Activated naive CD8-positive, alpha-beta T cell treated with anti-CD3 and anti-CD28 coated beads, Interleukin-2, amount 10 ng/mL, durations not matched to agents 7 days and 5 days (primary cell): ENCODE measurements at regions not wholly inside any gene's neighbourhood (a gene's known extent, or its start where the extent isn't known, plus 50 kb on each side); places are given as distances from the start of the nearest gene placed in this dataset.

Source experiments
- ATAC-seq: fragments of 150-1000 bp; cut with Tn5 transposase; one replicate; pipeline ENCODE4 v1.10.0; 2021; ENCODE audit warnings: low read depth, moderate library complexity
- POLR2A ChIA-PET: fragments of 350-600 bp; sonication (Branson Sonifier 250); formaldehyde crosslinking; loops from one replicate; lab custom pipeline; 2021; ENCODE audit warnings: antibody characterized with exemption; lab: Charles Lee
- DNase-seq: peaks from one replicate; pipeline ENCODE4 v3.0.0; 2021
- H3K27ac Mint-ChIP-seq: one replicate; pipeline ENCODE4 v1.8.0; 2022; ENCODE audit warnings: mild to moderate bottlenecking, mixed read lengths
- H3K27me3 Mint-ChIP-seq: one replicate; pipeline ENCODE4 v1.8.0; 2022; ENCODE audit warnings: mild to moderate bottlenecking, moderate library complexity, mixed read lengths
- H3K36me3 Mint-ChIP-seq: one replicate; pipeline ENCODE4 v1.8.0; 2021; ENCODE audit warnings: mild to moderate bottlenecking, mixed read lengths
- H3K4me1 Mint-ChIP-seq: one replicate; pipeline ENCODE4 v1.8.0; 2021; ENCODE audit warnings: mixed read lengths
- H3K4me3 Mint-ChIP-seq: one replicate; pipeline ENCODE4 v1.8.0; 2022; ENCODE audit warnings: mild to moderate bottlenecking, moderate library complexity, mixed read lengths
- H3K9me3 Mint-ChIP-seq: one replicate; pipeline ENCODE4 v1.8.0; 2021; ENCODE audit warnings: mixed read lengths

- Mint-ChIP-seq H3K27me3 (no peaks in the 10 kb centered on the region), H3K36me3 (no peaks in the 10 kb centered on the region), H3K4me1 (no peaks in the 10 kb centered on the region), H3K4me3 (no peak overlapping the region), H3K27ac (no peak overlapping the region), H3K9me3 (peaks cover 5% of the 10 kb centered on the region)
- DNase-seq (no peak), ATAC-seq (no peak)
- POLR2A ChIA-PET = no interaction called here
These were observed 476.2 kb upstream of the FZD8 start for GRCh38 chr10:36118314-36118713.

GRCh38 chr10:36117890-36118289 is 475.8 kb upstream of the FZD8 start:
- H3K4me3 Mint-ChIP-seq = no peak overlapping the region
- no peaks in the 10 kb centered on the region for H3K4me1 Mint-ChIP-seq
- no peak for DNase-seq
- POLR2A ChIA-PET = no interaction called here
- no peaks in the 10 kb centered on the region for H3K36me3 Mint-ChIP-seq
- no peak for ATAC-seq
- no peaks in the 10 kb centered on the region for H3K27me3 Mint-ChIP-seq
- peaks cover 5% of the 10 kb centered on the region for H3K9me3 Mint-ChIP-seq
- no peak overlapping the region for H3K27ac Mint-ChIP-seq

GRCh38 chr10:36117231-36117630 is 475.1 kb upstream of the FZD8 start:
- no peak for DNase-seq
- Mint-ChIP-seq H3K27me3 (no peaks in the 10 kb centered on the region), H3K4me3 (no peak overlapping the region), H3K4me1 (no peaks in the 10 kb centered on the region), H3K27ac (no peak overlapping the region), H3K36me3 (no peaks in the 10 kb centered on the region), H3K9me3 (peaks cover 4% of the 10 kb centered on the region)
- ATAC-seq = no peak
- POLR2A ChIA-PET = no interaction called here

GRCh38 chr10:36116731-36117130 is 474.6 kb upstream of the FZD8 start:
- no peak overlapping the region for H3K27ac Mint-ChIP-seq
- POLR2A ChIA-PET = no interaction called here
- H3K9me3 Mint-ChIP-seq = peaks cover 4% of the 10 kb centered on the region
- no peak overlapping the region for H3K4me3 Mint-ChIP-seq
- no peaks in the 10 kb centered on the region for H3K4me1 Mint-ChIP-seq
- H3K36me3 Mint-ChIP-seq = no peaks in the 10 kb centered on the region
- no peaks in the 10 kb centered on the region for H3K27me3 Mint-ChIP-seq
- no peak for ATAC-seq
- DNase-seq = no peak

DNA sequence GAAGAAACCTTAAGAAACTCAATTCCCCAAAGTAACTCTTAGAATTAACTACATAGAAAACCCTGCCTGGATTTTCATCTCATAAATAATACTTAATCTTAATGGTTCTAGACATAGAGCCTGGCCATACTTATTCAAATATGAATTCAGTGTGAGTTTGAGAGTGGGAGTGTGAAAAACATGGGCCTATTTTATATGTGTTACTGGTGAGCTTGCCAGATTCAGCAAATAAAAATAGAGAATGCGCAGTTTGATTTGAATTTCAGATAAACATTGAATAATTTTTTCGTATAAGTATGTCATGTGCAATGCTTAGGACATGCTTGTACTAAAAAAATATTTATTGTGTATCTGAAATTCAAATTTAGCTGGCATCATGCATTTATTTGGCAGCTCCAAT is 473.9 kb upstream of the FZD8 start:
- DNase-seq = no peak
- Mint-ChIP-seq H3K27ac (no peak overlapping the region), H3K9me3 (peaks cover 4% of the 10 kb centered on the region), H3K4me3 (no peak overlapping the region), H3K36me3 (no peaks in the 10 kb centered on the region), H3K4me1 (no peaks in the 10 kb centered on the region), H3K27me3 (no peaks in the 10 kb centered on the region)
- no peak for ATAC-seq
- POLR2A ChIA-PET = no interaction called here

DNA sequence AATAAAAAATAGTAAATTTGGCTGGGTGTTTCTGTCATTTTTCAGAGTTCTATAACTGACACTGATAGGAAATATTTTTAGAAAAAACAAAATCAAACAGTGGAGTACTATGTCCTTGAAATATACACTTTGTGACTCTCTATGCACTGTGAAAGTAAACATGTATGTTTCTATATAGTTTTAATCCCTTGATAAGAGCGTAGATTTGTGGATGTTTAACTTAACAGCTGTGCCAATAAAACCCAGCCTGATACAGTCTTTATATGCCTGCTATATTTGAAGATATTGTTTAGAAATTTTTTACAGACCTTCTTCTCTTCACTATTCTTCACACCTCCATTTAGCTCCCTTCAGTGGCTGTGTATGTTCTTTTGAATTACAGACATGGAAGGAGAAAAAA is 473.3 kb upstream of the FZD8 start:
- DNase-seq (no peak), ATAC-seq (no peak)
- H3K36me3 Mint-ChIP-seq = no peaks in the 10 kb centered on the region
- no peak overlapping the region for H3K4me3 Mint-ChIP-seq
- no peak overlapping the region for H3K27ac Mint-ChIP-seq
- H3K27me3 Mint-ChIP-seq = no peaks in the 10 kb centered on the region
- H3K9me3 Mint-ChIP-seq = peaks cover 4% of the 10 kb centered on the region
- H3K4me1 Mint-ChIP-seq = no peaks in the 10 kb centered on the region
- POLR2A ChIA-PET = no interaction called here

DNA sequence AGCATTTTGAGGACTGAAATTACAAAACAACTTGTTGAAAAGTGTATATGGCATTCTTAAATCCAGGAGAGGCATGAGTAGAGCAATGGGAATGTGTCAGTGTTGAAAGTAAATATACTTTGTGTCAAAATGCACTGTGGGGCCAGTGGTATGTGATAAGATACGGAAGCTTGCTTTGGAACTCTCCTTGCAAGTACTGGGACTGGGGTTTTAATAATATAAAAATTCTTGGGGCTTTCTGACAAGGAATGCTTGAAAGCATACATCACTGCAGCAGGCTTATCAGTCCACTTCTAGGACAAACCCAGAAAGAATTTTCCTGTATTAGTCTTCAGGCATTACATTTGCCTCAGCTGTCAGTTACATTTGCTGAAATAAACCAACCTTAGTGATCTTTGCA is 472.8 kb upstream of the FZD8 start:
- POLR2A ChIA-PET = no interaction called here

GRCh38 chr10:36114141-36114540 is 472.0 kb upstream of the FZD8 start:
- POLR2A ChIA-PET = no interaction called here
- Mint-ChIP-seq H3K27me3 (no peaks in the 10 kb centered on the region), H3K4me1 (no peaks in the 10 kb centered on the region), H3K36me3 (no peaks in the 10 kb centered on the region), H3K4me3 (no peak overlapping the region), H3K9me3 (peaks cover 4% of the 10 kb centered on the region), H3K27ac (no peak overlapping the region)
- DNase-seq (no peak), ATAC-seq (no peak)

More for the DNA sequence above, 472.8 kb upstream of the FZD8 start:
- Mint-ChIP-seq H3K4me3 (no peak overlapping the region), H3K27ac (no peak overlapping the region), H3K4me1 (no peaks in the 10 kb centered on the region), H3K9me3 (peaks cover 4% of the 10 kb centered on the region), H3K36me3 (no peaks in the 10 kb centered on the region), H3K27me3 (no peaks in the 10 kb centered on the region)
- ATAC-seq (no peak), DNase-seq (no peak)

- Mint-ChIP-seq H3K27ac (no peak overlapping the region), H3K36me3 (no peaks in the 10 kb centered on the region), H3K9me3 (peaks cover 1% of the 10 kb centered on the region), H3K27me3 (no peaks in the 10 kb centered on the region), H3K4me3 (no peak overlapping the region), H3K4me1 (no peaks in the 10 kb centered on the region)
- DNase-seq (no peak), ATAC-seq (no peak)
- POLR2A ChIA-PET = no interaction called here
These were observed 469.6 kb upstream of the FZD8 start for GRCh38 chr10:36111676-36112075.

DNA sequence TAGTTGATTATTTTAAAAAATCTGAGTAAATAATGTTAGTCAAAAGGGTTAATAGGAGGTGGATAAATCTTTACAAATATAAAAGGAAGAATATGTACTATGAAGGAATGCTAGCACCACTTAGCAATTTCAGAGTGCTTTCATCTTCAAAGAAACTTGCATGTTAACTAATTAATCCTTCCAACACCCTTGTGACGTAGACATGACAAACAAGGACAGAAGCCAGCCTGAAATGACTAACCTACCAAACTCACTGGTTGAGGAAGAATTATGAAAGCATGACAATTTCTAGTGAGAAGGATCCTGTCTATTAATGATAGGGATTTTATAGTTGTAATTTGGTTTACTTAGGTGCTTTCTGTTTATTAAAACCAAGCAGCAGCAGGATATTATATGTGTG is 468.0 kb upstream of the FZD8 start:
- DNase-seq = no peak
- Mint-ChIP-seq H3K9me3 (peaks cover 1% of the 10 kb centered on the region), H3K27me3 (no peaks in the 10 kb centered on the region), H3K4me3 (no peak overlapping the region), H3K27ac (no peak overlapping the region), H3K36me3 (no peaks in the 10 kb centered on the region), H3K4me1 (no peaks in the 10 kb centered on the region)
- ATAC-seq = no peak
- POLR2A ChIA-PET = no interaction called here

GRCh38 chr10:36109399-36110023 is 467.4 kb upstream of the FZD8 start:
- Mint-ChIP-seq H3K27me3 (no peaks in the 10 kb centered on the region), H3K9me3 (peaks cover 1% of the 10 kb centered on the region), H3K36me3 (no peaks in the 10 kb centered on the region), H3K4me3 (no peak overlapping the region), H3K4me1 (no peaks in the 10 kb centered on the region), H3K27ac (no peak overlapping the region)
- POLR2A ChIA-PET = no interaction called here
- ATAC-seq = no peak
- DNase-seq = no peak

GRCh38 chr10:36097696-36098095 is 455.6 kb upstream of the FZD8 start:
- H3K27ac Mint-ChIP-seq = no peak overlapping the region

DNA sequence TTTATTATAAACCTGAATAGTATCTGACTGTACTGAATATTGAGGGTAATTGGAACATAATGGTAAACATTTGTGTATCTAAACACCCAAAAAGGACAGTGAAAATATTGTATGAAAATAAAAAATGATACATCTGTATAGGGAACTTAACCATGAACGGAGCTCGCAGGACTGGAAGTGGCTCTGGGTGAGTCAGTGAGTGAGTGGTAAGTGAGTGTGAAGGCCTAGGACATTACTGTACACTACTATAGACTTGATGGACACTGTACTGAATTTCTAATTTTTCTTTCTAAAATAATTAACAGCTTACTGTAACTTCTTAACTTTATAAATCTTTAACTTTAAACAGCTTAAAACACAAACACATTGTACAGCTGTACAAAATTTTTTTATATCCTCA is 454.5 kb upstream of the FZD8 start:
- peaks cover 4% of the 10 kb centered on the region for H3K9me3 Mint-ChIP-seq
- no peak overlapping the region for H3K27ac Mint-ChIP-seq
- DNase-seq = no peak
- H3K36me3 Mint-ChIP-seq = no peaks in the 10 kb centered on the region
- no peak overlapping the region for H3K4me3 Mint-ChIP-seq
- H3K4me1 Mint-ChIP-seq = no peaks in the 10 kb centered on the region
- ATAC-seq = no peak
- POLR2A ChIA-PET = no interaction called here
- peaks cover 1% of the 10 kb centered on the region for H3K27me3 Mint-ChIP-seq

More at GRCh38 chr10:36097696-36098095, 455.6 kb upstream of the FZD8 start:
- Mint-ChIP-seq H3K9me3 (peaks cover 4% of the 10 kb centered on the region), H3K4me3 (no peak overlapping the region), H3K36me3 (no peaks in the 10 kb centered on the region), H3K4me1 (no peaks in the 10 kb centered on the region), H3K27me3 (peaks cover 1% of the 10 kb centered on the region)
- ATAC-seq (no peak), DNase-seq (no peak)
- POLR2A ChIA-PET = no interaction called here

GRCh38 chr10:36094096-36094495 is 452.0 kb upstream of the FZD8 start:
- no peak overlapping the region for H3K27ac Mint-ChIP-seq
- H3K9me3 Mint-ChIP-seq = peaks cover 3% of the 10 kb centered on the region
- ATAC-seq (no peak), DNase-seq (no peak)
- no peaks in the 10 kb centered on the region for H3K27me3 Mint-ChIP-seq
- H3K4me1 Mint-ChIP-seq = no peaks in the 10 kb centered on the region
- no peaks in the 10 kb centered on the region for H3K36me3 Mint-ChIP-seq
- POLR2A ChIA-PET = no interaction called here
- no peak overlapping the region for H3K4me3 Mint-ChIP-seq

DNA sequence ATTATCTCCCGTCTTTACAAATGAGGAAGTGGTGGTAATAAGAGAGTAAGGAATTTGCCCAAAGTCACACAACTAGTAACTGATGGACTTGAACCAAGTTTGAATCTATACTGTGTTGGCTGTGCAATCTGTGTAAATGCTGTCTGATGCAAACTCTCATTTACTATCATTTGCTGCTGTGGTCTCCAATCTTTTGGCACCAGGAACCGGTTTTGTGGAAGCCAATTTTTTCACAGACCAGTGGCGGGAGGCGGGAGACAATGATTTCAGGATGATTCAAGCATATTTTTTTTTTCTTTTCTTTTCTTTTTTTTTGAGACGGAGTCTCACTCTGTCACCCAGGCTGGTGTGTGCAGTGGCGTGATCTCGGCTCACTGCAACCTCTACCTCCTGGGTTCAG is 450.0 kb upstream of the FZD8 start:
- H3K4me3 Mint-ChIP-seq = no peak overlapping the region
- H3K4me1 Mint-ChIP-seq = no peaks in the 10 kb centered on the region
- H3K27ac Mint-ChIP-seq = no peak overlapping the region
- H3K36me3 Mint-ChIP-seq = no peaks in the 10 kb centered on the region
- POLR2A ChIA-PET = no interaction called here
- H3K27me3 Mint-ChIP-seq = no peaks in the 10 kb centered on the region
- DNase-seq = no peak
- no peak for ATAC-seq
- peaks cover 2% of the 10 kb centered on the region for H3K9me3 Mint-ChIP-seq
